Smooth muscle cell (in vitro differentiated cells): ENCODE measurements at regions not wholly inside any gene's neighbourhood (a gene's known extent, or its start where the extent isn't known, plus 50 kb on each side); places are given as distances from the start of the nearest gene placed in this dataset.

Source experiments
- DNase-seq: peaks from one replicate; lab custom pipeline; 2025; ENCODE audit not compliant: unreplicated experiment; lab: John Stamatoyannopoulos, UW
- H2AFZ ChIP-seq: fragments of 200-600 bp; sonication (generic); 2 replicates; pipeline ENCODE4 v1.6.0; 2016; ENCODE audit warnings: antibody characterized with exemption, low read depth, mild to moderate bottlenecking
- H3F3A ChIP-seq: fragments of 200-600 bp; sonication (generic); 2 replicates; pipeline ENCODE4 v1.6.0; 2017; ENCODE audit warnings: antibody characterized with exemption, low read depth
- H3K27ac ChIP-seq: fragments of 200-600 bp; sonication (generic); 2 replicates; pipeline ENCODE4 v1.5.1; 2016; ENCODE audit warnings: low read depth, mild to moderate bottlenecking
- H3K27me3 ChIP-seq: fragments of 200-600 bp; sonication (generic); 2 replicates; pipeline ENCODE4 v1.6.1; 2016; ENCODE audit warnings: low read depth, mild to moderate bottlenecking
- H3K36me3 ChIP-seq: fragments of 200-600 bp; sonication (generic); 2 replicates; pipeline ENCODE4 v1.5.1; 2016; ENCODE audit warnings: low read depth
- H3K4me1 ChIP-seq: fragments of 200-600 bp; sonication (generic); 2 replicates; pipeline ENCODE4 v1.5.1; 2016; ENCODE audit warnings: low read depth
- H3K4me2 ChIP-seq: fragments of 200-600 bp; sonication (generic); 2 replicates; pipeline ENCODE4 v1.6.0; 2016; ENCODE audit warnings: mild to moderate bottlenecking
- H3K4me3 ChIP-seq: fragments of 200-600 bp; sonication (generic); 2 replicates; pipeline ENCODE4 v1.5.1; 2016; ENCODE audit warnings: mild to moderate bottlenecking
- H3K79me2 ChIP-seq: fragments of 200-600 bp; sonication (generic); 2 replicates; pipeline ENCODE4 v1.6.0; 2016; ENCODE audit warnings: low read depth, mild to moderate bottlenecking
- H3K9ac ChIP-seq: fragments of 200-600 bp; sonication (generic); 2 replicates; pipeline ENCODE4 v1.6.0; 2016; ENCODE audit warnings: low read depth
- H3K9me3 ChIP-seq: fragments of 200-600 bp; sonication (generic); replicated peaks from 2 replicates; pipeline ENCODE4 v1.5.1; 2016; ENCODE audit warnings: low read depth
- H4K20me1 ChIP-seq: fragments of 200-600 bp; sonication (generic); 2 replicates; pipeline ENCODE4 v1.6.0; 2016; ENCODE audit warnings: low read depth
- CTCF ChIP-seq: fragments of 200-600 bp; sonication (generic); IDR thresholded peaks from 2 replicates; pipeline ENCODE4 v1.5.1; 2017; ENCODE audit warnings: borderline replicate concordance, mild to moderate bottlenecking, antibody characterized with exemption; ENCODE audit not compliant: insufficient read depth, poor library complexity, severe bottlenecking
- WGBS: methylation state at CpG from one replicate; pipeline ENCODE4 v1.1.7; 2016; ENCODE audit warnings: low lambda C conversion rate; 5-methylcytosine and 5-hydroxymethylcytosine counted together

- Histone ChIP-seq H3K4me3 (no peak overlapping the region), H3K27me3 (no peaks in the 10 kb centered on the region), H3K36me3 (no peaks in the 10 kb centered on the region), H3K4me1 (no peaks in the 10 kb centered on the region), H3K9me3 (no peaks in the 10 kb centered on the region), H3K9ac (no peak overlapping the region), H3K27ac (no peak overlapping the region), H2AFZ (no peak overlapping the region), H3F3A (no peaks in the 10 kb centered on the region), H3K79me2 (no peaks in the 10 kb centered on the region), H3K4me2 (no peak overlapping the region), H4K20me1 (no peaks in the 10 kb centered on the region)
- 95% methylated on average over 7 of the region's 7 CpGs for WGBS
- no peak for DNase-seq
- no peak for TF ChIP-seq CTCF
These were observed 372.0 kb downstream of the CDH10 start for GRCh38 chr5:24272741-24273140.

- Histone ChIP-seq H3K9ac (no peak overlapping the region), H3K4me1 (no peaks in the 10 kb centered on the region), H3F3A (no peaks in the 10 kb centered on the region), H3K27ac (no peak overlapping the region), H4K20me1 (no peaks in the 10 kb centered on the region), H3K4me2 (no peak overlapping the region), H3K4me3 (no peak overlapping the region), H2AFZ (no peak overlapping the region), H3K79me2 (no peaks in the 10 kb centered on the region), H3K27me3 (no peaks in the 10 kb centered on the region), H3K9me3 (no peaks in the 10 kb centered on the region), H3K36me3 (no peaks in the 10 kb centered on the region)
- no peak for TF ChIP-seq CTCF
- WGBS = 78% methylated on average over 5 of the region's 5 CpGs
- DNase-seq = no peak
These were observed 364.6 kb downstream of the CDH10 start for GRCh38 chr5:24280215-24280614.

GRCh38 chr5:24281818-24282217 lies 363.0 kb downstream of the CDH10 start:
- Histone ChIP-seq H4K20me1 (no peaks in the 10 kb centered on the region), H3K36me3 (no peaks in the 10 kb centered on the region), H3K4me1 (no peaks in the 10 kb centered on the region), H3K27ac (no peak overlapping the region), H3F3A (no peaks in the 10 kb centered on the region), H3K79me2 (no peaks in the 10 kb centered on the region), H3K27me3 (no peaks in the 10 kb centered on the region), H2AFZ (no peak overlapping the region), H3K4me3 (no peak overlapping the region), H3K9ac (no peak overlapping the region), H3K4me2 (no peak overlapping the region), H3K9me3 (no peaks in the 10 kb centered on the region)
- WGBS = 80% methylated on average over 1 of the region's 1 CpG
- no peak for DNase-seq
- no peak for TF ChIP-seq CTCF

- WGBS = 77% methylated on average over 2 of the region's 2 CpGs
- Histone ChIP-seq H3K36me3 (no peaks in the 10 kb centered on the region), H4K20me1 (no peaks in the 10 kb centered on the region), H3K79me2 (no peaks in the 10 kb centered on the region), H3K27ac (no peak overlapping the region), H3F3A (no peaks in the 10 kb centered on the region), H3K9me3 (no peaks in the 10 kb centered on the region), H3K4me1 (no peaks in the 10 kb centered on the region), H3K4me3 (no peak overlapping the region), H2AFZ (no peak overlapping the region), H3K9ac (no peak overlapping the region), H3K4me2 (no peak overlapping the region), H3K27me3 (no peaks in the 10 kb centered on the region)
- no peak for DNase-seq
- no peak for TF ChIP-seq CTCF
These were observed 355.0 kb downstream of the CDH10 start for GRCh38 chr5:24289582-24290335.
